H1 (cell line): ENCODE measurements at regions not wholly inside any gene's neighbourhood (a gene's known extent, or its start where the extent isn't known, plus 50 kb on each side); places are given as distances from the start of the nearest gene placed in this dataset.

Experiments
- BACH1 ChIP-seq: IDR thresholded peaks from 2 replicates; pipeline ENCODE4 v1.6.1; 2012; ENCODE audit warnings: low read length, improper control_type of control experiment
- CHD7 ChIP-seq: fragments of 300-600 bp; sonication (generic); IDR thresholded peaks from 2 replicates; pipeline ENCODE4 v1.7.1; 2012; ENCODE audit warnings: low read length, moderate library complexity, mild to moderate bottlenecking, inconsistent platforms; ENCODE audit not compliant: insufficient replicate concordance
- FOSL1 ChIP-seq: IDR thresholded peaks from 2 replicates; pipeline ENCODE4 v1.6.1; 2011; ENCODE audit warnings: mild to moderate bottlenecking, low read depth, low read length, moderate library complexity; ENCODE audit not compliant: insufficient read depth
- HDAC6 ChIP-seq: IDR thresholded peaks from one replicate; pipeline ENCODE4 v1.7.1; 2012; ENCODE audit warnings: low read depth, mild to moderate bottlenecking, inconsistent platforms, low read length, moderate library complexity
- MAX ChIP-seq: IDR thresholded peaks from 2 replicates; pipeline ENCODE4 v1.6.1; 2012; ENCODE audit warnings: inconsistent platforms
- NANOG ChIP-seq: IDR thresholded peaks from 2 replicates; pipeline ENCODE4 v1.6.1; 2011; ENCODE audit warnings: low read length, low read depth, mild to moderate bottlenecking, inconsistent platforms; ENCODE audit not compliant: insufficient read depth, poor library complexity, severe bottlenecking
- PHF8 ChIP-seq: fragments of 200-600 bp; sonication (generic); conservative IDR thresholded peaks from 2 replicates; pipeline ENCODE4 v1.7.1; 2012; ENCODE audit warnings: low read depth, mild to moderate bottlenecking, inconsistent platforms, low read length, moderate library complexity
- POLR2A ChIP-seq, 2 experiments: IDR thresholded peaks; 1 replicate in 1 of 2; 2 replicates in 1 of 2; pipeline ENCODE4 v1.6.1; 2011; ENCODE audit warnings: low read depth in 2 of 2, low read length in 2 of 2, mild to moderate bottlenecking in 2 of 2; ENCODE audit errors: control extremely low read depth in 1 of 2
- RFX5 ChIP-seq: IDR thresholded peaks from 2 replicates; pipeline ENCODE4 v1.6.1; 2011; ENCODE audit warnings: low read depth, low read length, improper control_type of control experiment, borderline replicate concordance
- SIRT6 ChIP-seq: IDR thresholded peaks from one replicate; pipeline ENCODE4 v1.7.1; 2012; ENCODE audit warnings: low read length, inconsistent platforms
- TBP ChIP-seq: IDR thresholded peaks from 2 replicates; pipeline ENCODE4 v1.6.1; 2011; ENCODE audit warnings: low read depth, low read length, improper control_type of control experiment
- YY1 ChIP-seq: IDR thresholded peaks from 2 replicates; pipeline ENCODE4 v1.6.1; 2011; ENCODE audit warnings: low read depth, mild to moderate bottlenecking, low read length

DNA sequence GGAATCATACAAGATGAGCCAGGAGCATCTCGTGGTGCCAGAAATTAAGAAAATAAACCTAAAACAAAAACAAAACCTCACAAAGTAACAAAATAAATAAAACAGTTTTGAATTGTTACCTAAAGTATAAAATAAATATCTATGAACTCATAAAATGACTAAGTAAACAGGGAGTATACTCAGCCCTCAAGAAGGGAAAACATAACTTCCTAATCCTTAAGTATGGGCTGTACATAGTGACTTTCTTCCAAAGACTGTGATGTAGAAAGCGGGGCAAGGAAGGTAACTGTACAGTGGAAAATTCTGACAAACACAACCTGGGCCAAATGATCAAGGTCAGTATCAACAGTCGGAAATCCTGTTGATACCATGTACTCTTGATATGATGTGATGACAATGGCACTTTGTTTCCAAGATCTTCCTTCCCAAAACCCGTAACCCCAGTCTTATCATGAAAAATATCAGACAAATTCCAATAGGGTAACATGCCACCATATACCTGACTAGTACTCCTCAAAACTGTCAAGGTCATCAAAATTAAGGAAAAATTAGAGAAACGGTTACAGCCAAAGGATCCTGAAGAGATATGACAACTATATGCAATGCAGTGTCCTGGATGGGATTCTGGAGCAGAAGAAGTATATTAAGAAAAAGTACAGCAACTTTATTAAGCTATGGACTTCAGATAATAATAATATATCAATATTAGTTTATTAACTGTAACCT, 76.0 kb upstream of the XIRP2 start (continued):
- TF ChIP-seq CHD7 (no peak), FOSL1 (no peak), RFX5 (no peak), PHF8 (no peak), NANOG (no peak), YY1 (no peak), HDAC6 (no peak), TBP (no peak), POLR2A (IDR thresholded peaks at IDR 0.05; ENCODE audit: control extremely low read depth in 1 of 2, low read depth in 2 of 2, low read length in 2 of 2) (no peak), BACH1 (no peak), SIRT6 (no peak), MAX (no peak)
